Vagina (tissue), 2 donors: ENCODE measurements at regions not wholly inside any gene's neighbourhood (a gene's known extent, or its start where the extent isn't known, plus 50 kb on each side); places are given as distances from the start of the nearest gene placed in this dataset.

Source experiments
- DNase-seq, 2 donors: peaks; one replicate each; pipeline ENCODE4 v3.0.0-alpha.2; 2017; ENCODE audit errors: extremely low spot score in 2 of 2
- H3K27ac ChIP-seq: fragments of 200-600 bp; sonication (generic); one replicate; pipeline ENCODE4 v1.5.1; 2019
- H3K27me3 ChIP-seq: fragments of 200-600 bp; sonication (generic); one replicate; pipeline ENCODE4 v1.5.1; 2019
- H3K36me3 ChIP-seq, 2 donors: fragments of 200-600 bp; sonication (generic); one replicate each; pipeline ENCODE4 v1.5.1; 2017 to 2019
- H3K4me1 ChIP-seq: fragments of 200-600 bp; sonication (generic); one replicate; pipeline ENCODE4 v1.5.1; 2019
- H3K4me3 ChIP-seq, 2 donors: fragments of 200-600 bp; sonication (generic); 1 replicate in 1 of 2; 2 replicates in 1 of 2; pipeline ENCODE4 v1.5.1; 2016 to 2019
- H3K9me3 ChIP-seq: fragments of 200-600 bp; sonication (generic); one replicate; pipeline ENCODE4 v1.5.1; 2019
- CTCF ChIP-seq, 3 experiments: fragments of 450-650 bp in 2 of 3; fragments of 200-600 bp in 1 of 3; sonication (generic) in 1 of 3; IDR thresholded peaks; one replicate each; pipeline ENCODE4 v1.5.1; 2017 to 2019; ENCODE audit warnings: antibody characterized with exemption in 3 of 3, mild to moderate bottlenecking in 2 of 3, moderate library complexity in 2 of 3
- POLR2A ChIP-seq, 2 donors: fragments of 450-650 bp; IDR thresholded peaks; one replicate each; pipeline ENCODE4 v1.6.1; 2017; ENCODE audit warnings: antibody characterized with exemption in 2 of 2, mild to moderate bottlenecking in 2 of 2, moderate library complexity in 2 of 2
- POLR2AphosphoS5 ChIP-seq, 2 donors: sonication (generic); formaldehyde crosslinking; IDR thresholded peaks; one replicate each; pipeline ENCODE4 v1.9.0; 2017; ENCODE audit warnings: antibody characterized with exemption in 2 of 2, mild to moderate bottlenecking in 2 of 2, low read depth in 1 of 2; ENCODE audit not compliant: insufficient read depth in 1 of 2
- intact Hi-C: fragments of 100-400 bp; cut with DNase I; formaldehyde crosslinking; loops from one replicate; pipeline ENCODE4 v1.15.1; 2023

DNA sequence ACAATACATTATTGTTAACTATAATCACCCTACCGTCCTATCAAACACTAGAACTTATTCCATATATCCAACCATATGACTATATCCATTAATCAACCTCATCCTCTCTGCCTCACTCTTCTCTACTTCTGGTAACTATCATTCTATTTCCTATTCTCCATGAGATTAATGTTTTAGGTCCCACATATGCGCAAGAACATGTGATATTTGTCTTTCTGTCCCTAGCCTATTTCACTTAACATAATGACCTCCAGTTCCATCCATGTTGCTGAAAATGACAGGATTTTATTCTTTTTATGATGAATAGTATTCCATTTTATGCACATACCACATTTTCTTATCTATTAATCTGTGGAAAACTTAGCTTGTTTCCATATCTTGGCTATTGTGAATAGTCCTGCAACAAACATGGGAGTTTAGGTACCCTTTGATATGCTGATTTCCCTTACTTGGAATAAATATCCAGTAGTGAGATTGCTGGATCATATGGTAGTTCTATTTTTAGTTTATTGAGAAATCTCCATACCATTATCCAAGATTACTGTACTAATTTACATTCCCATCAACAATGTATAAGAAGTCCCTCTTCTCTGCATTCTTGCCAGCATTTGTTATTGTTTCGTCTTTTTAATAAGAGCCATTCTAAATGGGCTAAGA is 289.4 kb upstream of the GJE1 start:
- Histone ChIP-seq H3K27me3 (no peaks in the 10 kb centered on the region), H3K27ac (no peak overlapping the region), H3K4me3 (no peak overlapping the region), H3K9me3 (no peaks in the 10 kb centered on the region), H3K36me3 (no peaks in the 10 kb centered on the region), H3K4me1 (no peaks in the 10 kb centered on the region)
- intact Hi-C loops, result no loop called here
- TF ChIP-seq CTCF (IDR thresholded peaks at IDR 0.05), result no peak
- no peak for TF ChIP-seq POLR2AphosphoS5 (IDR thresholded peaks at IDR 0.05; ENCODE audit: insufficient read depth in 1 of 2, low read depth in 1 of 2)
- no peak for TF ChIP-seq POLR2A (IDR thresholded peaks at IDR 0.05)
- DNase-seq, result no peak

DNA sequence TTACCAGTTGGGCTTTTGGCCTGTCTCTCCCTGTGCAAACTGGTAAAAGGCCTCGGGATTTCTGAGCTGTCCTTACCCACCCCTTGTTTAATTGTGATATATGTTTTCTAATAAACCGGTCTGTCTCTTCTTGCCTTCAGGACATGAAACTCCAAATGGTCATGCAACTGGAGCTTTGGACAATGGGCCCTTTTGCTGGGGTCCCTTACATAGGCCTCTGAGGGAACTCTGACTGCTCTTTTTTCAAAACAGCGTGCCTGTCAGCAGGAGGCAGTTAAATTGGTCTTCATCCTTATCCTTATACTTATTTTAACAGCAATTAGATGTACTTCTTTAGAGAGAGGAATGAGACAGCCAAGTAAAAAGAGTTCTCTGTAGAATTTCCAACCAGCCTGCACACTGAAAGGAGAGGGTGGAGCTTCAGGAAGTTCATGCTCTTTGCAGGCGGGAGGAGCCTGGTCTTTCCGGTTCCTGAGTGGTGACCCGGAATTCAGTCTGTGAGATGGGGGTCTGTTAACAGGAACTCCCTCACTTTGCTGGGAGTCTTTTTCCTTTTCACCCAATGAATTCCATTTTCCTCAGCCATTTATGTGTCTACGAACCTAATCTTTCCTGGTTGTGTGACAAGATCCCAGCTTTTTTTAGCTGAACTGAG is 299.6 kb upstream of the GJE1 start:
- no peak for TF ChIP-seq CTCF (IDR thresholded peaks at IDR 0.05)
- no peak for TF ChIP-seq POLR2AphosphoS5 (IDR thresholded peaks at IDR 0.05; ENCODE audit: insufficient read depth in 1 of 2, low read depth in 1 of 2)
- TF ChIP-seq POLR2A (IDR thresholded peaks at IDR 0.05), result no peak
- intact Hi-C loops, result no loop called here
- no peak for DNase-seq
- no peaks in the 10 kb centered on the region for H3K27me3 ChIP-seq
- H3K9me3 ChIP-seq, result no peaks in the 10 kb centered on the region
- H3K36me3 ChIP-seq, result no peaks in the 10 kb centered on the region
- no peaks in the 10 kb centered on the region for H3K4me1 ChIP-seq
- no peak overlapping the region for H3K27ac ChIP-seq
- H3K4me3 ChIP-seq, result no peak overlapping the region

DNA sequence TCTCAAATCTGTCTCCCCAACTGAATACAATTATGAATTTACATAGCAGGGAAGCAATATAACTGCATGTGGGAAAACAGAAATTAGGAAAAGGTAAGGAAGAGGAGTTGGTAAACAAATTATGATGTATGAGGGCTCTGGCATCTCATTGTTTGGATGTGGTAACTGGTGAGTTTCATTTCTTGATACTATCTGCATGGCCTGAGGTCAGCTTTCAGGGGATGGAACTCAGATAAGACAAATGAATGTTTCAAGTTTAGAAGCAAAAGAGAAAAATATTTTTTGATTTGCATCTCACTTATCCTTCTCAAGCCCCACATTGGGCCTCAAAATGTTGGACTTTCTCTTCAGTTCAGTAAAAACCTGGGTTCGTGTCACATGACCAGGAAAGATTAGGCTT is 302.2 kb upstream of the GJE1 start:
- H3K9me3 ChIP-seq, result no peaks in the 10 kb centered on the region
- no peaks in the 10 kb centered on the region for H3K4me1 ChIP-seq
- H3K27me3 ChIP-seq, result no peaks in the 10 kb centered on the region
- no peak overlapping the region for H3K4me3 ChIP-seq
- H3K27ac ChIP-seq, result no peak overlapping the region
- H3K36me3 ChIP-seq, result no peaks in the 10 kb centered on the region
- no peak for DNase-seq
- intact Hi-C loops, result no loop called here
- TF ChIP-seq POLR2A (IDR thresholded peaks at IDR 0.05) (no peak), POLR2AphosphoS5 (IDR thresholded peaks at IDR 0.05; ENCODE audit: insufficient read depth in 1 of 2, low read depth in 1 of 2) (no peak), CTCF (IDR thresholded peaks at IDR 0.05) (no peak)

- no peak for TF ChIP-seq CTCF (IDR thresholded peaks at IDR 0.05)
- TF ChIP-seq POLR2A (IDR thresholded peaks at IDR 0.05), result no peak
- TF ChIP-seq POLR2AphosphoS5 (IDR thresholded peaks at IDR 0.05; ENCODE audit: insufficient read depth in 1 of 2, low read depth in 1 of 2), result no peak
- DNase-seq, result no peak
- Histone ChIP-seq H3K36me3 (no peaks in the 10 kb centered on the region), H3K27ac (no peak overlapping the region), H3K4me1 (no peaks in the 10 kb centered on the region), H3K9me3 (no peaks in the 10 kb centered on the region), H3K4me3 (no peak overlapping the region), H3K27me3 (no peaks in the 10 kb centered on the region)
- intact Hi-C loops, result no loop called here
Measured at GRCh38 chr6:141829566-141830360, 303.0 kb upstream of the GJE1 start.
